ENCODE measurements at regions not wholly inside any gene's neighbourhood (a gene's known extent, or its start where the extent isn't known, plus 50 kb on each side); places are given as distances from the start of the nearest gene placed in this dataset.

DNA sequence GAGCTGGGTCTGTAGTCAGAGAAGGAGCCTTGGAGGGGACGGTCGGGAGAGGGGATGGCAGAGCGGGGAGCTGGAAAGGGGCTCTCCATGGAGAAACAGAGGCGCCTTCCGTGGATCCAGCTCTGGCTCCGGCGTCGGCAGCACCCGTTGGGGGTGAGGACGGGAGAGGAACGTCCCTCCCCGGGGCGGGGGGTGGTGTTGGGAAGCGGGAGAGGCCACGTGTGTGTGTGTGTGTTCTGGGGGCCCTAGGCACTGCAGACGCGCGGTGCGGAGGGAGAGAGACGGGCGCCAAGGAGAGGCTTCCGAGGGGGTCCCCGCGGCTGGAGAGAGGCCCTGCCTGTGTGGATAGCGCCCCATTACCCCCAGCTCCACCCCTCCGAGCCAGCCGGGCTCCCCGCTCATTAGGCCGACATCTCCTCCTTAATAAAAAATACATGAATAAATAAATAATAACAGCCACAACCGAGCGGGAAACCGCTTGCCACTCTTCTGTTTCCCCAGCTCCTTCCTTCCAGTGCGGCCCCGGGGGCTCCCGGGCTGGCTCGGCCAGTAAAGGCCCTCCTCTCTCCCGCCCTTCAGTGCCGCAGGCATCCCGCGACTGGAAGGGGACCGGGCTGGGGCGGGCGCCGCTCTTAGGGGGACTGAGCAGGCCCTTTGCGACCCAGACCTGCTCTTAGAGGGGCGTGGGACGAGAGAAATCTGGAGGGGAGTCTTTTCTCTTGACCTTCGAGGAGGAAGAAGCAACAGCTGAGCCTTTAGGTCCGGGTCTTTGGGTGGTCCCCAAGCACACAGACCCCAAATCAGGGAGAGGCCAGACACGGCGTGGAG is 71.3 kb upstream of the ARAP3 start:
- no peaks in the 10 kb centered on the region for H3K79me2 ChIP-seq (ENCODE audit: insufficient read depth, low read length)
- BruUV-seq (replicated peaks) = no TSS peak
- no peak overlapping the region for H3K27ac ChIP-seq (ENCODE audit: extremely low read length, insufficient read depth, low read length)
- DNase-seq (ENCODE audit: low spot score) (no peak), FAIRE-seq (no peak), ATAC-seq (no peak)
- ChIA-PET CTCF (ENCODE audit: low intra/inter-chr PET ratio, low total read pairs) (no interaction called here), POLR2A (no interaction called here)
- no peaks in the 10 kb centered on the region for H3K9me3 ChIP-seq (ENCODE audit: low read length)
- no peak overlapping the region for H3K4me2 ChIP-seq (ENCODE audit: low read depth, low read length)
- 0 out of 2 replicates have a peak, but pooled peaks cover 2% of the 10 kb centered on the region for H4K20me1 ChIP-seq (ENCODE audit: insufficient read depth, low read length)
- intact Hi-C loops (cut with micrococcal nuclease; ENCODE audit: unreplicated experiment) (no loop called here), in situ Hi-C loops (cut with HindIII; ENCODE audit: extremely low pct_ligation_motif_present, low pct_unique_long_range_greater_than_20kb) (no loop called here)
- peaks cover 4 to 16% of the 10 kb centered on the region in 2 experiments; a peak in 4 of 5 replicates for H3K27me3 ChIP-seq (ENCODE audit: control insufficient read depth in 1 of 2, insufficient read depth in 2 of 2, low read length in 2 of 2)
- H3K9ac ChIP-seq (ENCODE audit: insufficient read depth, low read depth, low read length) = no peak overlapping the region
- 21% methylated on average over 39 of the region's 51 CpGs for WGBS (ENCODE audit: low lambda C conversion rate)
- H3K36me3 ChIP-seq (replicated peaks in 1 of 2; ENCODE audit: control insufficient read depth in 1 of 2, insufficient read depth in 2 of 2, low read length in 2 of 2) = no peaks in the 10 kb centered on the region
- no peaks in the 10 kb centered on the region for H3K4me1 ChIP-seq (ENCODE audit: insufficient read depth, low read length)
- H3K4me3 ChIP-seq (replicated peaks in 1 of 3; ENCODE audit: insufficient read depth in 1 of 3, low read depth in 2 of 3, low read length in 3 of 3) = no peak overlapping the region
- H2AFZ ChIP-seq (ENCODE audit: low read length) = no peak overlapping the region
- TF ChIP-seq ZNF670 (CRISPR knock-in tag; IDR thresholded peaks at IDR 0.05; ENCODE audit: borderline replicate concordance) (no peak), ZNF580 (CRISPR knock-in tag; IDR thresholded peaks at IDR 0.05; ENCODE audit: borderline replicate concordance, low read depth) (no peak), LCORL (IDR thresholded peaks at IDR 0.05) (no peak), LCORL (CRISPR knock-in tag; IDR thresholded peaks at IDR 0.05) (no peak), NR1H2 (CRISPR knock-in tag; IDR thresholded peaks at IDR 0.05; ENCODE audit: borderline replicate concordance, low read depth) (no peak), ZNF331 (CRISPR knock-in tag; IDR thresholded peaks at IDR 0.05) (no peak), ZNF280D (CRISPR knock-in tag; IDR thresholded peaks at IDR 0.05) (no peak), ZNF383 (CRISPR knock-in tag; IDR thresholded peaks at IDR 0.05; ENCODE audit: borderline replicate concordance) (no peak), SALL2 (CRISPR knock-in tag; IDR thresholded peaks at IDR 0.05) (no peak), ZNF790 (CRISPR knock-in tag; IDR thresholded peaks at IDR 0.05; ENCODE audit: borderline replicate concordance) (no peak), ASH2L (IDR thresholded peaks at IDR 0.05; ENCODE audit: insufficient read length, low read depth, low read length) (no peak), NKX3-1 (CRISPR knock-in tag; IDR thresholded peaks at IDR 0.05) (no peak), ZNF234 (CRISPR knock-in tag; conservative IDR thresholded peaks at IDR 0.05) (no peak), PHF8 (CRISPR knock-in tag; IDR thresholded peaks at IDR 0.05) (no peak), ZNF672 (CRISPR knock-in tag; IDR thresholded peaks at IDR 0.05) (no peak), HNF1B (CRISPR knock-in tag; IDR thresholded peaks at IDR 0.05) (no peak), ZC3H4 (CRISPR knock-in tag; IDR thresholded peaks at IDR 0.05; ENCODE audit: borderline replicate concordance) (no peak)
- TF ChIP-seq, protein P1, sequence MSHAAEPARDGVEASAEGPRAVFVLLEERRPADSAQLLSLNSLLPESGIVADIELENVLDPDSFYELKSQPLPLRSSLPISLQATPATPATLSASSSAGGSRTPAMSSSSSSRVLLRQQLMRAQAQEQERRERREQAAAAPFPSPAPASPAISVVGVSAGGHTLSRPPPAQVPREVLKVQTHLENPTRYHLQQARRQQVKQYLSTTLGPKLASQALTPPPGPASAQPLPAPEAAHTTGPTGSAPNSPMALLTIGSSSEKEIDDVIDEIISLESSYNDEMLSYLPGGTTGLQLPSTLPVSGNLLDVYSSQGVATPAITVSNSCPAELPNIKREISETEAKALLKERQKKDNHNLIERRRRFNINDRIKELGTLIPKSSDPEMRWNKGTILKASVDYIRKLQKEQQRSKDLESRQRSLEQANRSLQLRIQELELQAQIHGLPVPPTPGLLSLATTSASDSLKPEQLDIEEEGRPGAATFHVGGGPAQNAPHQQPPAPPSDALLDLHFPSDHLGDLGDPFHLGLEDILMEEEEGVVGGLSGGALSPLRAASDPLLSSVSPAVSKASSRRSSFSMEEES (CRISPR knock-in tag; IDR thresholded peaks at IDR 0.05) = no peak

Measured in HepG2 (cell line).